HG02885 (cell line): ENCODE measurements at regions not wholly inside any gene's neighbourhood (a gene's known extent, or its start where the extent isn't known, plus 50 kb on each side); places are given as distances from the start of the nearest gene placed in this dataset.

Experiments
- ATAC-seq: cut with Tn5 transposase; IDR thresholded peaks from one replicate; pipeline ENCODE4 v1.9.1; 2021; ENCODE audit warnings: mild to moderate bottlenecking; ENCODE audit not compliant: unreplicated experiment, poor library complexity

- no peak for ATAC-seq
Measured at GRCh38 chr14:83779266-83779665, 1750.7 kb upstream of the FLRT2 start.

GRCh38 chr14:83780321-83780720 is 1749.6 kb upstream of the FLRT2 start:
- no peak for ATAC-seq

GRCh38 chr14:83798421-83798820 is 1731.5 kb upstream of the FLRT2 start:
- ATAC-seq, result no peak

GRCh38 chr14:83799233-83799632 is 1730.7 kb upstream of the FLRT2 start:
- ATAC-seq, result no peak

- no peak for ATAC-seq
Measured at GRCh38 chr14:83814896-83815295, 1715.0 kb upstream of the FLRT2 start.

GRCh38 chr14:83816761-83817160 is 1713.2 kb upstream of the FLRT2 start:
- no peak for ATAC-seq

- ATAC-seq, result no peak
Measured at GRCh38 chr14:83825843-83826242, 1704.1 kb upstream of the FLRT2 start.

GRCh38 chr14:83826838-83827237 is 1703.1 kb upstream of the FLRT2 start:
- no peak for ATAC-seq

- ATAC-seq, result no peak
Measured at GRCh38 chr14:83827383-83827782, 1702.6 kb upstream of the FLRT2 start.

- ATAC-seq, result no peak
Measured at GRCh38 chr14:83828406-83828805, 1701.5 kb upstream of the FLRT2 start.

GRCh38 chr14:83830316-83830715 is 1699.6 kb upstream of the FLRT2 start:
- ATAC-seq, result no peak

- no peak for ATAC-seq
Measured at GRCh38 chr14:83838226-83838625, 1691.7 kb upstream of the FLRT2 start.

- no peak for ATAC-seq
Measured at GRCh38 chr14:83842547-83842946, 1687.4 kb upstream of the FLRT2 start.

GRCh38 chr14:83847102-83847501 is 1682.8 kb upstream of the FLRT2 start:
- ATAC-seq, result no peak

- ATAC-seq, result no peak
Measured at GRCh38 chr14:83850092-83850491, 1679.9 kb upstream of the FLRT2 start.

GRCh38 chr14:83856334-83856733 is 1673.6 kb upstream of the FLRT2 start:
- no peak for ATAC-seq

GRCh38 chr14:83860631-83861155 is 1669.3 kb upstream of the FLRT2 start:
- no peak for ATAC-seq

GRCh38 chr14:83863042-83863774 is 1666.7 kb upstream of the FLRT2 start:
- ATAC-seq, result no peak

GRCh38 chr14:83864106-83864505 is 1665.8 kb upstream of the FLRT2 start:
- ATAC-seq, result no peak

- ATAC-seq, result no peak
Measured at GRCh38 chr14:83867566-83868225, 1662.2 kb upstream of the FLRT2 start.

GRCh38 chr14:83870546-83871270 is 1659.2 kb upstream of the FLRT2 start:
- ATAC-seq, result no peak
